HG03066 (cell line): ENCODE measurements at regions not wholly inside any gene's neighbourhood (a gene's known extent, or its start where the extent isn't known, plus 50 kb on each side); places are given as distances from the start of the nearest gene placed in this dataset.

Experiments
- ATAC-seq: cut with Tn5 transposase; IDR thresholded peaks from one replicate; pipeline ENCODE4 v1.9.1; 2021; ENCODE audit warnings: low read depth; ENCODE audit not compliant: unreplicated experiment

DNA sequence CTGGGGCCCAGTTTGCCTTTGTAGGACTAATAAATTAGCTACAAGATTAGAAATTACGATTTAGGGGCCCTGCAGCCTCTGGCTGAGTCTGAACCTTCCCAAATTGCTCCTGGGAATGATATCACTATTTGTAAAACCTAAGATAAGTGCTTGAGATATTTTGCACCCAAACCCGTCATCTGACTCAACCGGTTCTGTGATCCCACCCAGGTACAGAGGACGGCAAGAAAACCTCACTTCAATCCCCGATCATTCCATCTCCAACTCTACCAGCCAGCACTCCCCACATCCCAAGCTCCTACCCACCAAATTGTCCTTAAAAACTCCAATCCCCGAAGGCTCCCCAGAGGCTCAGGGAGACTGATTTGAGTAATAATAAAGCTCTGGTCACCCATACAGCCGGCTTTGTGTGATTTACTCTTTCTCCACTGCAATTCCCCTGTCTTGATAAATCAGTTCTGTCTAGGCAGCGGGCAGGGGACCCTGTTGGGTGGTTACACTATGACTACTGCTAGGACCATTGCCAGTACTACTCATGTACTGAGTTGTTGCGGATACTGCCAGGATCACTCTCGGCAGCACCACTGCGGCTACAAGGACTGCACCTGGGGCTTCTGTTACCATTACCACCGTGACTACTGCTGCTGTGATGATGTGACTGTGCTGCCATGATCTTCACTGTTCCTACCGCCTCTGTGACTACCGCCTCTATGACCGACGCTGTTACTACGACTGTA is 73.1 kb downstream of the IRF8 start:
- no peak for ATAC-seq

GRCh38 chr16:85974428-85975375 is 75.7 kb downstream of the IRF8 start:
- ATAC-seq: no peak

- ATAC-seq: no peak
Measured at GRCh38 chr16:85975451-85975981, 76.6 kb downstream of the IRF8 start.

DNA sequence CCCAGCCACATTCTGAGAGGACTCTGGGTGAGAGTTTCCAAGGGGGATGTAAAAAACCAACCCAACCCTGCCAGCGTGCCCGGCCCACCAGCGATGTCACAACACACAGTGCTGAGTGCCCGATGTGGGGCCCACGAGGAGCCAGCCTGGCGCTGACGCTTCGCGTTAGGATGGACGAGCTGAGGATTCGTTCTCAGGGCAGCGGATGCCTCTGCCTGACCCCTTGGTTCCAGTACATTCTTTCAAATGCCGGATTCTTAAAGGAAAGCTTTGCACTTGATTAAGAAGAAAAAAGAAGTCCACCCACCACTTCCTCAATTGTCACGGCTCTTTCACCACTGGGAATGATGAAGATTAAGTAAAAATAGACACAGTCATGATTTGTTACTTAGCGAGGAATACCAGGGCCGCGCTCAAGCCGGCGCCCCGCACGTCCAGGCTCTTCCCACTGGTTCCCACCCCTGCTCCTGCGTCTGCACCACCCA is 79.4 kb downstream of the IRF8 start:
- no peak for ATAC-seq

- no peak for ATAC-seq
Measured at GRCh38 chr16:85978976-85979375, 80.0 kb downstream of the IRF8 start.

DNA sequence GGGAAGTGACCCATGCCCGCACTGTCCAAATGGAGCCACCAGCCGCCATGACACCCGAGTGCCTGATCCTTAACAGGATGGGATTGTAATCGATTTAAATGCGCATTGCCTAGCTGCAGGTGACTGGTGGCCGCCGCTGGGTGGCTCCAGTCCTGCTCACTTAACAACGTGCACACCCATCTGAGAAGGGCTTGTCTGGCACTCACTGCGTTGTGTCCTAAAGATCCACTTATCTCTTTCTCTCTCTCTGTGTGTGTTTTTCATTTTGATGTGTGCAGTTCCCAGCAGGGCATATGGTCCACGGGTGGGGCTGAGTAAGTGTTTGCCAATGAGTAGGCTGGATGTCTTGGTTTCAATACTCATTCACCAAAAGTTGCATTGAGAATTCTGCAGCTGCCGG is 80.6 kb downstream of the IRF8 start:
- ATAC-seq: no peak

DNA sequence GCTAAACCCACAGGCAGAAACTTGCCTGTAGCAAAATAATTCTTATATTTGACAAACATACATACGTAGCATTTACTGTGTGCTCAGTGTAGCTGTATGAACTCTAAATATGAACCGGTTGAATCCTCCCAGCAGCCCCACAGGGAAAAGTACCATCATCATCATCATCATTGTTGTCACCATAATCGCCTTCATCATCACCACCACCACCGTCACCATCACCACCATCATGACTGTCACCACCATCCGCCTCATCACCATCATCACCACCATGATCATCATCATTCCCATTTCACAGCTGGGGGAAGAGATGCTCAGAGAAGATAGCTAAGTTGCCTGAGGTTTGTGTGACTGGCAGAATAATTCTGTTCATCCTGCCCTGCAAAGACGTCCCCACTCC is 81.7 kb downstream of the IRF8 start:
- ATAC-seq: no peak

- ATAC-seq: no peak
Measured at GRCh38 chr16:85981826-85982562, 83.0 kb downstream of the IRF8 start.

- no peak for ATAC-seq
Measured at GRCh38 chr16:85982563-85982939, 83.6 kb downstream of the IRF8 start.

GRCh38 chr16:85983064-85983463 is 84.1 kb downstream of the IRF8 start:
- no peak for ATAC-seq

- no peak for ATAC-seq
Measured at GRCh38 chr16:85983606-85984230, 84.8 kb downstream of the IRF8 start.

DNA sequence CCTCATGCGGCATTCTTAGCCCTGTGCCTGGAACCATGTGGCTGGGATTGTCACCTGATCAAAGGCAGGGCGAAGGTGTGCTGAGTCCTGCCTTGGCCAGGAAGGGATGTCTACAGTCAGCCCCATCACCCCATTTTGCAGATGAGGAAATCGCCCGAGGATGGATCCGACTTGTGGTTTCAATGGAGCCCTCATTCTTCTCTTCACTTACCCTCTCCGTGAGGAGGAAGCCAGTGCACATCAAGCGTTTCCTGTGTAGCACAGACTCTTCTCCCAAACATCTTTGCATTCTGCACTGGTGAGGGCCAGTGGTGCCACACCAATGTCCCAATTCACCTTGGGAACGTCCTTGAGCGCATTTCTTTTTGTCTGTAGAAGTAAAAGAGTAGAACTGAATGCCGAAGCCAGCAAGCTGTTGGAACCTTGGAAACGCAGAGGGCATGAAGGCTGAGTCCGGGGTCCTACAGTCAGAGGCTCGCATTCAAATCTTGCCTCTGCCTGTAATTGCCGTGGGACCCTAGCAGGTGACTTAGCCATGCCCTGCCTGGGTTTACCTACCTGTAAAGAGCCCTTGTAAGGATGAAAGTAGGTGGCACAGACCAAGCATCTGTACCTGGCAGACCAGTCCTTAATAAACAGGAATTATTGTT is 85.4 kb downstream of the IRF8 start:
- no peak for ATAC-seq

GRCh38 chr16:85984947-85985451 is 86.0 kb downstream of the IRF8 start:
- no peak for ATAC-seq

GRCh38 chr16:85986931-85987749 is 88.2 kb downstream of the IRF8 start:
- no peak for ATAC-seq

- no peak for ATAC-seq
Measured at GRCh38 chr16:85987750-85988078, 88.8 kb downstream of the IRF8 start.

- no peak for ATAC-seq
Measured at GRCh38 chr16:85988306-85988705, 89.3 kb downstream of the IRF8 start.

DNA sequence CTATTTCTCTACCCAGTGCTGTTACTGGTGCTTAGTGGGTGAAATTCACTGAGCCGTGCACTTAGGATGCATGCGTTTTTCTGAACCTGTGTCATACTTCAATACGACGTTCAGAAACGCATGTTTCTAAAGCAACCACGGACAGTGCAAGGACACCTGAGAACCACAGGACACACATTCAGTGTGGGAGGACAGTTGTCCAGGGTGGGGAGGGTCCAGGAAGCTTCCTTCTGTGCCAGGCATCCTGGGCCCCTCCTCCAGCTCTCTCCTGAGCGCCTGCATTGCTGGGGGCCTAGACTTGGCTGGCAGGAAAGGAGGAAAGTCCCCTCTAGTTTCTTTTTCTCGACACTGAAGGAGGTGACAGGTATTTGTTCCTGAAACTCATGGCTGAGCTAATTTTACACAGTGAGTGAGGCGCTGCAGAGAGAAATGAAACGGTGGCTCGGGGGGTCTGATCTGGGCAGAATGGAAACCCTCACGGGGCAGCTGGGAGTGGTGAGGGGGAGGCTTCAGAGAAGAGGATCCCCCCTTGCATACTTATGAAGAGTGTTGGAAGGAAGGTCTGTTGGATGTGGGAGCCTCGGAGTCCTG is 89.9 kb downstream of the IRF8 start:
- ATAC-seq: peak; percentile 38

DNA sequence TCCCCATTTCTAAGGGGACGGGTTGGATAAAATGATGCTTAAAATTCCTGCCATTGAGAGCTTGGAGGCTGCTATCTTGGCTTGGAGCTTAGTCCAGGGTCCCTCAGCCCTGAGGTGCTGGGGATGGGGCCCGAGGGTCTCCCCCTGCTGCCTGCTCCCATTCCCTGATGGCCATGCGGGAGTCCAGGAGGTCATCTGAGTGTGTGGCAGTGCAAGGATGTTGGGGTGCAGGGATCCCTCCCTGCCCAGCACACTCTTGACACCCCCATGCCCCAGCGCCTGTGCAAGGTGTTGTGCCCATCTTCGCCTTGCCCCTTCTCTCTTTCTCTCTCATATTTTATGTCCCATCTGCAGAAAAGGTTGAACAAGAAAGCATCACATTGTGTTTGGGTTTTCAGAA is 90.4 kb downstream of the IRF8 start:
- ATAC-seq: no peak
